Endodermal cell (in vitro differentiated cells): ENCODE measurements at regions not wholly inside any gene's neighbourhood (a gene's known extent, or its start where the extent isn't known, plus 50 kb on each side); places are given as distances from the start of the nearest gene placed in this dataset.

Experiments
- DNase-seq: peaks from one replicate; pipeline ENCODE4 v3.0.0-alpha.2; 2017
- H3K27ac ChIP-seq: 2 replicates; pipeline ENCODE4 v1.5.1; 2013; ENCODE audit warnings: mild to moderate bottlenecking, low read depth, low read length, moderate library complexity
- H3K27me3 ChIP-seq: 2 replicates; pipeline ENCODE4 v1.6.1; 2013; ENCODE audit warnings: mild to moderate bottlenecking, low read length, moderate library complexity; ENCODE audit not compliant: insufficient read depth, control insufficient read depth, poor library complexity, severe bottlenecking
- H3K36me3 ChIP-seq: 2 replicates; pipeline ENCODE4 v1.7.0; 2013; ENCODE audit warnings: mild to moderate bottlenecking, low read length, moderate library complexity; ENCODE audit not compliant: control insufficient read depth, insufficient read depth
- H3K4me1 ChIP-seq: one replicate; pipeline ENCODE4 v1.7.0; 2013; ENCODE audit warnings: low read length; ENCODE audit not compliant: control insufficient read depth, insufficient read depth
- H3K4me3 ChIP-seq: 2 replicates; pipeline ENCODE4 v1.5.1; 2013; ENCODE audit warnings: mild to moderate bottlenecking, low read length, moderate library complexity
- H3K9ac ChIP-seq: 2 replicates; pipeline ENCODE4 v1.6.1; 2013; ENCODE audit warnings: mild to moderate bottlenecking, low read length, moderate library complexity; ENCODE audit not compliant: poor library complexity, severe bottlenecking; ENCODE audit errors: extremely low read depth
- H3K9me3 ChIP-seq: 2 replicates; pipeline ENCODE4 v1.6.1; 2013; ENCODE audit warnings: mild to moderate bottlenecking, low read length, moderate library complexity; ENCODE audit not compliant: control insufficient read depth
- H3K27ac Mint-ChIP-seq: 2 replicates; pipeline ENCODE4 v1.8.0; 2020; ENCODE audit warnings: mixed read lengths
- H3K27me3 Mint-ChIP-seq: 2 replicates; pipeline ENCODE4 v1.8.0; 2021; ENCODE audit warnings: mild to moderate bottlenecking, mixed read lengths; ENCODE audit not compliant: insufficient read depth
- H3K36me3 Mint-ChIP-seq: 2 replicates; pipeline ENCODE4 v1.8.0; 2020; ENCODE audit warnings: low read depth, mixed read lengths
- H3K4me1 Mint-ChIP-seq: 2 replicates; pipeline ENCODE4 v1.8.0; 2020; ENCODE audit warnings: mixed read lengths
- H3K4me3 Mint-ChIP-seq: 2 replicates; pipeline ENCODE4 v1.8.0; 2020; ENCODE audit warnings: mild to moderate bottlenecking, moderate library complexity, mixed read lengths
- H3K9me3 Mint-ChIP-seq: 2 replicates; pipeline ENCODE4 v1.8.0; 2020; ENCODE audit warnings: mild to moderate bottlenecking, mixed read lengths
- WGBS, 2 experiments: methylation state at CpG; one replicate each; pipeline versions ENCODE4 v1.1.5 to v1.1.7; 2013; ENCODE audit warnings: missing lambda C conversion rate in 2 of 2, mixed read lengths in 1 of 2; ENCODE audit not compliant: insufficient coverage in 1 of 2, insufficient read length in 1 of 2; 5-methylcytosine and 5-hydroxymethylcytosine counted together
- TF ChIP-seq, protein P1 (sequence below): fragments of 200-600 bp; sonication (generic); conservative IDR thresholded peaks from 2 replicates; pipeline ENCODE4 v1.5.0; 2021; ENCODE audit warnings: antibody characterized with exemption, mild to moderate bottlenecking

DNA sequence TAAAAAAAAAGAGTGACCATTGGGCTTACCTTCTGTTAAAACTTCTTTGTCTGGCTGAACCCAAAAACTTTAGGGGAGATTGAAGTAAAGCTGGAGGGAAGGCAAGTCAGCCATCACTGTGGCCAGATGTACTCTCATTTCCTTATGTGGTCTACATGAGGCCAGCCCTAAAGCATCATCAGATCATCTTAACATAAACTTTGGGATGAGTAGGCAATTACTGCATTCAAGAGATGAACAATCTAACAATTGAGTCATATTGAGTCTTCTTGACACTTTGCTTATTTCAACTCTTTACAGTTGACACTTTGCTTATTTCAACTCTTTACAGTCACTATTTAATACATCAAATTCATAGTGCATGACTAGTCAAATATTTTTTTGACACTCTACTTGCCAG lies 155.6 kb downstream of the QPCT start:
- Histone ChIP-seq H3K36me3 (no peaks in the 10 kb centered on the region), H3K9me3 (peaks cover 13% of the 10 kb centered on the region), H3K4me3 (no peak overlapping the region), H3K27ac (no peak overlapping the region), H3K9ac (no peak overlapping the region), H3K4me1 (no peaks in the 10 kb centered on the region), H3K27me3 (no peaks in the 10 kb centered on the region)
- peaks cover 3% of the 10 kb centered on the region for H3K36me3 Mint-ChIP-seq
- no peak overlapping the region for H3K4me3 Mint-ChIP-seq
- TF ChIP-seq, protein P1, sequence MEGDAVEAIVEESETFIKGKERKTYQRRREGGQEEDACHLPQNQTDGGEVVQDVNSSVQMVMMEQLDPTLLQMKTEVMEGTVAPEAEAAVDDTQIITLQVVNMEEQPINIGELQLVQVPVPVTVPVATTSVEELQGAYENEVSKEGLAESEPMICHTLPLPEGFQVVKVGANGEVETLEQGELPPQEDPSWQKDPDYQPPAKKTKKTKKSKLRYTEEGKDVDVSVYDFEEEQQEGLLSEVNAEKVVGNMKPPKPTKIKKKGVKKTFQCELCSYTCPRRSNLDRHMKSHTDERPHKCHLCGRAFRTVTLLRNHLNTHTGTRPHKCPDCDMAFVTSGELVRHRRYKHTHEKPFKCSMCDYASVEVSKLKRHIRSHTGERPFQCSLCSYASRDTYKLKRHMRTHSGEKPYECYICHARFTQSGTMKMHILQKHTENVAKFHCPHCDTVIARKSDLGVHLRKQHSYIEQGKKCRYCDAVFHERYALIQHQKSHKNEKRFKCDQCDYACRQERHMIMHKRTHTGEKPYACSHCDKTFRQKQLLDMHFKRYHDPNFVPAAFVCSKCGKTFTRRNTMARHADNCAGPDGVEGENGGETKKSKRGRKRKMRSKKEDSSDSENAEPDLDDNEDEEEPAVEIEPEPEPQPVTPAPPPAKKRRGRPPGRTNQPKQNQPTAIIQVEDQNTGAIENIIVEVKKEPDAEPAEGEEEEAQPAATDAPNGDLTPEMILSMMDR: no peak
- DNase-seq: no peak
- peaks cover 2% of the 10 kb centered on the region for H3K4me1 Mint-ChIP-seq
- no peaks in the 10 kb centered on the region for H3K27me3 Mint-ChIP-seq
- H3K9me3 Mint-ChIP-seq: peaks cover 10% of the 10 kb centered on the region
- no peak overlapping the region for H3K27ac Mint-ChIP-seq

DNA sequence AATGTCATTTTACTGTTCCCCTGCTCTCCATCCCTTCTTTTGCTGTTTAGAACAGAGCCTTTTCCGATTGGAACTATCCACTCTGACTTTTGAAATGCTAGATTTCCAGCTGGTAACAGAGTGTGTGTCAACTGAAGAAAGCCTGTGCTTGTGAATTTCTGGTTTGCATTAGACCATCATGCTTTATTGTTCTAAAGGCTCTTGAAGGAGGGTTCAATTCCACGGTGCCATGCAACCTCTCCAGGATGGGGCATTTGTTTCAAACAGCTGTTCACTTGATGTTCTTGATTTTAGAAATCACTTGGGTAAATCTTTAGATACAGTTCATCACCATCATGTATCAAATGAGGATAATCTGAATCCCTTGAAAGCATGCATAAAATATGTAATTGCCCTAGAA lies 156.7 kb downstream of the QPCT start:
- no peak overlapping the region for H3K4me3 ChIP-seq
- peaks cover 11% of the 10 kb centered on the region for H3K9me3 ChIP-seq
- DNase-seq: no peak
- WGBS, 2 experiments: 90% methylated on average over 2 of the region's 2 CpGs; no CpG with 5 or more reads in 1 of the 2 experiments
- no peaks in the 10 kb centered on the region for H3K36me3 ChIP-seq
- Mint-ChIP-seq H3K27ac (no peak overlapping the region), H3K4me1 (peaks cover 10% of the 10 kb centered on the region), H3K36me3 (no peaks in the 10 kb centered on the region), H3K27me3 (no peaks in the 10 kb centered on the region), H3K9me3 (peaks cover 4% of the 10 kb centered on the region), H3K4me3 (no peak overlapping the region)
- H3K9ac ChIP-seq: no peak overlapping the region
- H3K27me3 ChIP-seq: no peaks in the 10 kb centered on the region
- H3K4me1 ChIP-seq: no peaks in the 10 kb centered on the region
- no peak overlapping the region for H3K27ac ChIP-seq
- TF ChIP-seq, protein P1: no peak

DNA sequence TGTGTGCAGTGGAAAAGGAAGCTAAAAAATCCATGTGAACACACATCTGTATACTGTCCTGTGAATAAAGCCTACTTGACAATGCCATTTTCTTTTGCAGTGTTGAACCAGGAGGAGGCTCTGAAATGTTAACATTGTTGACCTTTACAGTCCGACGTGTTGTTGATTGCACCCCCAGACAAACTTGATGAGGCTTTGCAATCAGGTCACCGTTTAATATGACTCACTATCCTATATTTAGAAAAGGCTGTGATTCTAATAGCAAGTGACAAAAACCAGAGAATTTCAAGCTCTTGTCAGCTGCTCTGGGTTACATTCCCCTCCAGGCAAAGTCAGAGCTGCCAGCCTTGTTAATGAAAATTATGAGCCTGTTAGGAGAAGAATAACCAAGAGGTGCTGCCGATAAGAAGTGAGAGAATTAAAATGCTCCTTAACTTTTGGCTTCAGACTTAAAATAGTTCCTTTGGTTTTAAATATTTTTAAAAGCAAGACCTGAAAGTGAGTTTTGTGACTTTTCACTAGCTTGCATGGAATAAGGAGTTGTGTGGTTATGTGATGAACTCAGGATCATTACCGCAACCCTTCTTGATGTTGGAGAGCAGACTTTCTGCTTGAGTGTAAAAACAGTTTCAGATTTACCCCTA lies 162.1 kb downstream of the QPCT start:
- Mint-ChIP-seq H3K4me3 (no peak overlapping the region), H3K27me3 (no peaks in the 10 kb centered on the region), H3K27ac (no peak overlapping the region), H3K9me3 (no peaks in the 10 kb centered on the region), H3K4me1 (peaks cover 24% of the 10 kb centered on the region), H3K36me3 (no peaks in the 10 kb centered on the region)
- Histone ChIP-seq H3K27ac (peak overlapping the region; percentile 83), H3K4me1 (no peaks in the 10 kb centered on the region), H3K9ac (no peak overlapping the region), H3K36me3 (no peaks in the 10 kb centered on the region), H3K4me3 (no peak overlapping the region), H3K9me3 (no peaks in the 10 kb centered on the region), H3K27me3 (no peaks in the 10 kb centered on the region)
- DNase-seq: no peak
- 89 to 93% methylated on average over 4 to 5 of the region's 5 CpGs for WGBS, 2 experiments
- TF ChIP-seq, protein P1: no peak
